ENCODE measurements at regions not wholly inside any gene's neighbourhood (a gene's known extent, or its start where the extent isn't known, plus 50 kb on each side); places are given as distances from the start of the nearest gene placed in this dataset.

GRCh38 chrX:15163131-15163530 lies 106.8 kb downstream of the ASB9 start:
- TF ChIP-seq, protein P1, sequence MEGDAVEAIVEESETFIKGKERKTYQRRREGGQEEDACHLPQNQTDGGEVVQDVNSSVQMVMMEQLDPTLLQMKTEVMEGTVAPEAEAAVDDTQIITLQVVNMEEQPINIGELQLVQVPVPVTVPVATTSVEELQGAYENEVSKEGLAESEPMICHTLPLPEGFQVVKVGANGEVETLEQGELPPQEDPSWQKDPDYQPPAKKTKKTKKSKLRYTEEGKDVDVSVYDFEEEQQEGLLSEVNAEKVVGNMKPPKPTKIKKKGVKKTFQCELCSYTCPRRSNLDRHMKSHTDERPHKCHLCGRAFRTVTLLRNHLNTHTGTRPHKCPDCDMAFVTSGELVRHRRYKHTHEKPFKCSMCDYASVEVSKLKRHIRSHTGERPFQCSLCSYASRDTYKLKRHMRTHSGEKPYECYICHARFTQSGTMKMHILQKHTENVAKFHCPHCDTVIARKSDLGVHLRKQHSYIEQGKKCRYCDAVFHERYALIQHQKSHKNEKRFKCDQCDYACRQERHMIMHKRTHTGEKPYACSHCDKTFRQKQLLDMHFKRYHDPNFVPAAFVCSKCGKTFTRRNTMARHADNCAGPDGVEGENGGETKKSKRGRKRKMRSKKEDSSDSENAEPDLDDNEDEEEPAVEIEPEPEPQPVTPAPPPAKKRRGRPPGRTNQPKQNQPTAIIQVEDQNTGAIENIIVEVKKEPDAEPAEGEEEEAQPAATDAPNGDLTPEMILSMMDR (IDR thresholded peaks at IDR 0.05): no peak
- no peak for TF ChIP-seq POLR2A (IDR thresholded peaks at IDR 0.05)

All from right lobe of liver (tissue), 4 donors.